ENCODE measurements at regions not wholly inside any gene's neighbourhood (a gene's known extent, or its start where the extent isn't known, plus 50 kb on each side); places are given as distances from the start of the nearest gene placed in this dataset.

GRCh38 chr13:76745261-76746200 lies 140.7 kb downstream of the KCTD12 start:
- Histone ChIP-seq H3K4me3 (ENCODE audit: low read length) (no peak overlapping the region), H3K27ac (ENCODE audit: low read depth, low read length) (no peak overlapping the region), H3K9me3 (ENCODE audit: insufficient read depth, low read depth, low read length) (no peaks in the 10 kb centered on the region), H3K27me3 (ENCODE audit: insufficient read depth, low read length) (no peaks in the 10 kb centered on the region), H3K4me1 (ENCODE audit: insufficient read depth, low read length) (peaks cover 10% of the 10 kb centered on the region; the same call in 1 of the 2 replicates), H3K9ac (ENCODE audit: low read depth, low read length) (no peak overlapping the region), H3K36me3 (ENCODE audit: insufficient read depth, low read length) (no peaks in the 10 kb centered on the region)
- WGBS = 66% methylated on average over 3 of the region's 3 CpGs

- 87% methylated on average over 1 of the region's 1 CpG for WGBS
These were observed 144.6 kb downstream of the KCTD12 start for GRCh38 chr13:76741624-76742023.

GRCh38 chr13:76741046-76741445 lies 145.2 kb downstream of the KCTD12 start:
- Histone ChIP-seq H3K4me3 (ENCODE audit: low read length) (no peak overlapping the region), H3K9me3 (ENCODE audit: insufficient read depth, low read depth, low read length) (no peaks in the 10 kb centered on the region), H3K27me3 (ENCODE audit: insufficient read depth, low read length) (no peaks in the 10 kb centered on the region), H3K9ac (ENCODE audit: low read depth, low read length) (no peak overlapping the region), H3K36me3 (ENCODE audit: insufficient read depth, low read length) (no peaks in the 10 kb centered on the region), H3K4me1 (ENCODE audit: insufficient read depth, low read length) (peaks cover 10% of the 10 kb centered on the region; the same call in 1 of the 2 replicates), H3K27ac (ENCODE audit: low read depth, low read length) (no peak overlapping the region)
- 97% methylated on average over 1 of the region's 1 CpG for WGBS

More at GRCh38 chr13:76741624-76742023, 144.6 kb downstream of the KCTD12 start:
- Histone ChIP-seq H3K27ac (ENCODE audit: low read depth, low read length) (no peak overlapping the region), H3K4me3 (ENCODE audit: low read length) (no peak overlapping the region), H3K36me3 (ENCODE audit: insufficient read depth, low read length) (no peaks in the 10 kb centered on the region), H3K9ac (ENCODE audit: low read depth, low read length) (no peak overlapping the region), H3K4me1 (ENCODE audit: insufficient read depth, low read length) (peaks cover 10% of the 10 kb centered on the region; the same call in 1 of the 2 replicates), H3K9me3 (ENCODE audit: insufficient read depth, low read depth, low read length) (no peaks in the 10 kb centered on the region), H3K27me3 (ENCODE audit: insufficient read depth, low read length) (no peaks in the 10 kb centered on the region)

- no peak overlapping the region for H3K9ac ChIP-seq (ENCODE audit: low read depth, low read length)
- H3K9me3 ChIP-seq (ENCODE audit: insufficient read depth, low read depth, low read length) = no peaks in the 10 kb centered on the region
- H3K36me3 ChIP-seq (ENCODE audit: insufficient read depth, low read length) = no peaks in the 10 kb centered on the region
- H3K4me3 ChIP-seq (ENCODE audit: low read length) = no peak overlapping the region
- 98% methylated on average over 2 of the region's 3 CpGs for WGBS
- H3K27ac ChIP-seq (ENCODE audit: low read depth, low read length) = no peak overlapping the region
- no peaks in the 10 kb centered on the region for H3K27me3 ChIP-seq (ENCODE audit: insufficient read depth, low read length)
- no peaks in the 10 kb centered on the region for H3K4me1 ChIP-seq (ENCODE audit: insufficient read depth, low read length)
These were observed 147.6 kb downstream of the KCTD12 start for GRCh38 chr13:76738616-76739015.

- no peaks in the 10 kb centered on the region for H3K36me3 ChIP-seq (ENCODE audit: insufficient read depth, low read length)
- H3K27me3 ChIP-seq (ENCODE audit: insufficient read depth, low read length) = no peaks in the 10 kb centered on the region
- H3K4me3 ChIP-seq (ENCODE audit: low read length) = no peak overlapping the region
- H3K9me3 ChIP-seq (ENCODE audit: insufficient read depth, low read depth, low read length) = no peaks in the 10 kb centered on the region
- H3K9ac ChIP-seq (ENCODE audit: low read depth, low read length) = no peak overlapping the region
- H3K27ac ChIP-seq (ENCODE audit: low read depth, low read length) = no peak overlapping the region
- H3K4me1 ChIP-seq (ENCODE audit: insufficient read depth, low read length) = no peaks in the 10 kb centered on the region
- WGBS = 93% methylated on average over 3 of the region's 3 CpGs
These were observed 148.7 kb downstream of the KCTD12 start for GRCh38 chr13:76737526-76737925.

- WGBS = 96% methylated on average over 3 of the region's 3 CpGs
- H3K9me3 ChIP-seq (ENCODE audit: insufficient read depth, low read depth, low read length) = no peaks in the 10 kb centered on the region
- H3K27me3 ChIP-seq (ENCODE audit: insufficient read depth, low read length) = no peaks in the 10 kb centered on the region
- H3K4me1 ChIP-seq (ENCODE audit: insufficient read depth, low read length) = no peaks in the 10 kb centered on the region
- H3K9ac ChIP-seq (ENCODE audit: low read depth, low read length) = no peak overlapping the region
- H3K36me3 ChIP-seq (ENCODE audit: insufficient read depth, low read length) = no peaks in the 10 kb centered on the region
- H3K27ac ChIP-seq (ENCODE audit: low read depth, low read length) = no peak overlapping the region
- no peak overlapping the region for H3K4me3 ChIP-seq (ENCODE audit: low read length)
These were observed 150.6 kb downstream of the KCTD12 start for GRCh38 chr13:76735641-76736040.

- no peak overlapping the region for H3K27ac ChIP-seq (ENCODE audit: low read depth, low read length)
- no peaks in the 10 kb centered on the region for H3K36me3 ChIP-seq (ENCODE audit: insufficient read depth, low read length)
- no peak overlapping the region for H3K4me3 ChIP-seq (ENCODE audit: low read length)
- WGBS = 100% methylated on average over 2 of the region's 3 CpGs
- H3K27me3 ChIP-seq (ENCODE audit: insufficient read depth, low read length) = no peaks in the 10 kb centered on the region
- no peaks in the 10 kb centered on the region for H3K9me3 ChIP-seq (ENCODE audit: insufficient read depth, low read depth, low read length)
- no peak overlapping the region for H3K9ac ChIP-seq (ENCODE audit: low read depth, low read length)
- H3K4me1 ChIP-seq (ENCODE audit: insufficient read depth, low read length) = no peaks in the 10 kb centered on the region
These were observed 152.5 kb downstream of the KCTD12 start for GRCh38 chr13:76733671-76734070.

- Histone ChIP-seq H3K27me3 (ENCODE audit: insufficient read depth, low read length) (no peaks in the 10 kb centered on the region), H3K4me1 (ENCODE audit: insufficient read depth, low read length) (no peaks in the 10 kb centered on the region), H3K27ac (ENCODE audit: low read depth, low read length) (no peak overlapping the region), H3K36me3 (ENCODE audit: insufficient read depth, low read length) (no peaks in the 10 kb centered on the region), H3K4me3 (ENCODE audit: low read length) (no peak overlapping the region), H3K9me3 (ENCODE audit: insufficient read depth, low read depth, low read length) (0 out of 2 replicates have a peak, but pooled peaks cover 8% of the 10 kb centered on the region), H3K9ac (ENCODE audit: low read depth, low read length) (no peak overlapping the region)
- 96% methylated on average over 2 of the region's 2 CpGs for WGBS
These were observed 153.8 kb downstream of the KCTD12 start for GRCh38 chr13:76732367-76732766.

- H3K9me3 ChIP-seq (ENCODE audit: insufficient read depth, low read depth, low read length) = peaks cover 8% of the 10 kb centered on the region; the same call in 1 of the 2 replicates
- no peaks in the 10 kb centered on the region for H3K27me3 ChIP-seq (ENCODE audit: insufficient read depth, low read length)
- 94% methylated on average over 4 of the region's 4 CpGs for WGBS
- no peak overlapping the region for H3K27ac ChIP-seq (ENCODE audit: low read depth, low read length)
- H3K4me1 ChIP-seq (ENCODE audit: insufficient read depth, low read length) = peaks cover 12% of the 10 kb centered on the region
- H3K9ac ChIP-seq (ENCODE audit: low read depth, low read length) = no peak overlapping the region
- no peak overlapping the region for H3K4me3 ChIP-seq (ENCODE audit: low read length)
- H3K36me3 ChIP-seq (ENCODE audit: insufficient read depth, low read length) = no peaks in the 10 kb centered on the region
These were observed 156.0 kb downstream of the KCTD12 start for GRCh38 chr13:76730220-76730619.

GRCh38 chr13:76729691-76730090 lies 156.5 kb downstream of the KCTD12 start:
- 96% methylated on average over 1 of the region's 1 CpG for WGBS

GRCh38 chr13:76725896-76726295 lies 160.3 kb downstream of the KCTD12 start:
- no peaks in the 10 kb centered on the region for H3K27me3 ChIP-seq (ENCODE audit: insufficient read depth, low read length)
- WGBS = 62% methylated on average over 1 of the region's 1 CpG
- peak overlapping the region; percentile 16 for H3K27ac ChIP-seq (ENCODE audit: low read depth, low read length)

More at GRCh38 chr13:76729691-76730090, 156.5 kb downstream of the KCTD12 start:
- no peaks in the 10 kb centered on the region for H3K36me3 ChIP-seq (ENCODE audit: insufficient read depth, low read length)
- H3K4me3 ChIP-seq (ENCODE audit: low read length) = no peak overlapping the region
- H3K4me1 ChIP-seq (ENCODE audit: insufficient read depth, low read length) = peaks cover 17% of the 10 kb centered on the region
- peaks cover 8% of the 10 kb centered on the region; the same call in 1 of the 2 replicates for H3K9me3 ChIP-seq (ENCODE audit: insufficient read depth, low read depth, low read length)
- H3K27me3 ChIP-seq (ENCODE audit: insufficient read depth, low read length) = no peaks in the 10 kb centered on the region
- H3K27ac ChIP-seq (ENCODE audit: low read depth, low read length) = no peak overlapping the region
- H3K9ac ChIP-seq (ENCODE audit: low read depth, low read length) = no peak overlapping the region

More at GRCh38 chr13:76725896-76726295, 160.3 kb downstream of the KCTD12 start:
- peaks cover 28% of the 10 kb centered on the region for H3K4me1 ChIP-seq (ENCODE audit: insufficient read depth, low read length)
- H3K9ac ChIP-seq (ENCODE audit: low read depth, low read length) = no peak overlapping the region
- H3K9me3 ChIP-seq (ENCODE audit: insufficient read depth, low read depth, low read length) = peaks cover 8% of the 10 kb centered on the region; the same call in 1 of the 2 replicates
- H3K36me3 ChIP-seq (ENCODE audit: insufficient read depth, low read length) = no peaks in the 10 kb centered on the region
- H3K4me3 ChIP-seq (ENCODE audit: low read length) = no peak overlapping the region

All from HUES64 (cell line).